ENCODE measurements at regions not wholly inside any gene's neighbourhood (a gene's known extent, or its start where the extent isn't known, plus 50 kb on each side); places are given as distances from the start of the nearest gene placed in this dataset.

GRCh38 chr1:221072214-221072613 is 193.0 kb downstream of the HLX start:
- DNase-seq = no peak

- DNase-seq = no peak
Measured at GRCh38 chr1:221074332-221074731, 195.1 kb downstream of the HLX start.

DNA sequence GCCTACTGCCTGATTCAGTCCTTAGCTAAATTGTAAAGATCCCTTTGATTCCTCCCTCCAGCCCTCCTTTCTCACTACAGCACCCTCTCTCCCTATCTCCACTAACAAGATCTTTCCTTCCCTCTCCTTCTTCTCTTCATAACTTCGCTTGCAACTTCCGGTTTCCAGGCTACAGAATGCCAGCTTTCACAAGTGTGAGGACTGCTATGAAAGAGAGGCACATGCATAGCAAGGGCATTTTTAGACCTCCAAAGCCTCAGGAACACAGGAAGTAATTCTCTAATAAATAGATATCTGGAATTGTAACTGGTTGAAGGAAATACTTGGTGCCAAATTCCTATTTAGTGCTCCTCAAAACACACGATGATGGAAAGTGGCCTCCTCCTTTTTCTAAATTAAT is 196.7 kb downstream of the HLX start:
- no peak for DNase-seq

DNA sequence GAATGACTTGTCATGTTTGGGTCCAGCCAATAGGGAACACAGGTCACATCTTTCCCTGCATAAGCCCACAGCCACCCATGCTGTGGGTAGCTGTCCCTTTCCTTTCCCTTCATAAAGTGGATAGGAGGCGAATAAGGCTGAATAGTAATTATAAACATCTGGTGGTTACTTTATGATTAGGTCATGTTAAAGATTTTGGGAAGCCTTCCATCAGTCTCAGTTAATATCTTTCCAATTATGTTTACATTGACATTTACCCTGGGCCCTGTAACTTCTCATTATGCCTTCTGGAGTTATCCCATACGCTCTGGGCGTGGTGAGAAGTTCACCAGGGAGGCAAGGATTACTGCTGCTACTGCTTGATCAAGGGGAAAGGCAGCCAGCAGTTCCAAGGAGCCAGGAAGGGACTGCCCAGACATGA is 197.2 kb downstream of the HLX start:
- DNase-seq = no peak

- DNase-seq = no peak
Measured at GRCh38 chr1:221078260-221078965, 199.2 kb downstream of the HLX start.

DNA sequence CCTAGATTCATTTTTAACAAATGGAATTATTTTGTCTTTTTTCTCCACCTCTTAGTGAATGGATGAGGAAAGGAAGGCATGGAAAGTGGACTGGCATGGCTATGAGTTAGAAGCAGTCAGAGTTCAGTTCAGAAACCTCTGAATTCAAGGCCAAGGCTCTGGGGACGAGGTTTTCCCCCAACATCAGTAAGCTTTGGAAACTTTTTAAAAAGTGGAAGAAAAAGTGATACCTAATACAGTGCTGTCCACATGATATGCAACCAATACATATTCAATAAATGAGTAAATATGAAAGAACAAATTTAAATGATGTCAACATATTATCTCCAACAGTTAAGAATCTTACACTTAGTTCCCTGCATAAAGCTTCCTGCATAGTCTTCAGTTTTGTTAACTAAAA is 204.7 kb downstream of the HLX start:
- DNase-seq = no peak

GRCh38 chr1:221084681-221085080 is 205.4 kb downstream of the HLX start:
- DNase-seq = no peak

DNA sequence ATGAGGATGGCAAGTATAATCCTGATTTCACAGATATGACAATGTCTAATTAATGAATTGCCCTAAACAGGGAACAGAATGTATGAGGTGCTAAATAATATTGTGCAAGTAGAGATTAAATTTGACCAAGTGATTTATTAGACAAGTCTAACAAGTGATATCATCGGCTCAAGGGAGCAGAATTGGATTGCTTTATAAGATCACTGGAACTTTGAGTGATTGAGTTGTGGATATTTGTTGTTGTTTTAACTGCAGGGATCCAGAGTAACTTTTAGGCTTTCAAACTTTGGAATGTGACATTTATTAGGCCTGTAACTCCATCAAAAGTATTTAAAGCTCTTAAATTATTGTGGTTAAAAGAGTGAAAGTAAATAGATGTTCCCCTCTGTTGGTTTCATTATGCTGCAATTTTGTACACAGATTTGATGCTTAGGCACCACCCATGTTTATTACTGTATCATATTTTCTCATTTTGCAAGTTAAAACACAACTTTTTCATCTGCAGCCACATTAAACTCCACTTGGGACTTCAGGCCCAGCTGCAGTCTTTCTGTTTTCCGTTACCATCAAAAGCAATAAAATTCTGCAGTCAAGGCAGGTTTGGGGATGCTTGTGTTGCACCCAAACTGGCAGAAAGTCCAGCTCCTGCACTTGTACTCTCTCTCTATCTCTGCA is 206.6 kb downstream of the HLX start:
- DNase-seq = no peak

- no peak for DNase-seq
Measured at GRCh38 chr1:221087919-221088318, 208.7 kb downstream of the HLX start.

DNA sequence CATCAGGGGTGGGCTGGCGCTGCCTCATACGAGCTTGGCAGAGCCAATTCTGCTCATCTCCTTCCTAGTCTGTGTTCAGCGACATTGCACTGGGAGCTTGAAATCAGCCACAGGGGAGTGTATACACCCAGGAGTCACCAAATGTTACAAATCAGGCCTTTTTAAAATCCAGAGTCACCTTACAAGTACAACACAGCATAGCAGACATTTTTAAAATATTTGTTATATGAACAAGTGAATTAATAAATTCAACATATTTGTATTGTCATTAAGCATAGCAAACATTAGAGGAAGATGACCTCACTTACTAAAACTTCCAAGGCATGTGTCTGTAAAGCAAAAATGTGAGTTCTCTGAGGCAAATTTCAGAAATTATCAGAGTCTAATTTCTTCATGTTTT is 210.0 kb downstream of the HLX start:
- no peak for DNase-seq

- no peak for DNase-seq
Measured at GRCh38 chr1:221089803-221090202, 210.6 kb downstream of the HLX start.

DNA sequence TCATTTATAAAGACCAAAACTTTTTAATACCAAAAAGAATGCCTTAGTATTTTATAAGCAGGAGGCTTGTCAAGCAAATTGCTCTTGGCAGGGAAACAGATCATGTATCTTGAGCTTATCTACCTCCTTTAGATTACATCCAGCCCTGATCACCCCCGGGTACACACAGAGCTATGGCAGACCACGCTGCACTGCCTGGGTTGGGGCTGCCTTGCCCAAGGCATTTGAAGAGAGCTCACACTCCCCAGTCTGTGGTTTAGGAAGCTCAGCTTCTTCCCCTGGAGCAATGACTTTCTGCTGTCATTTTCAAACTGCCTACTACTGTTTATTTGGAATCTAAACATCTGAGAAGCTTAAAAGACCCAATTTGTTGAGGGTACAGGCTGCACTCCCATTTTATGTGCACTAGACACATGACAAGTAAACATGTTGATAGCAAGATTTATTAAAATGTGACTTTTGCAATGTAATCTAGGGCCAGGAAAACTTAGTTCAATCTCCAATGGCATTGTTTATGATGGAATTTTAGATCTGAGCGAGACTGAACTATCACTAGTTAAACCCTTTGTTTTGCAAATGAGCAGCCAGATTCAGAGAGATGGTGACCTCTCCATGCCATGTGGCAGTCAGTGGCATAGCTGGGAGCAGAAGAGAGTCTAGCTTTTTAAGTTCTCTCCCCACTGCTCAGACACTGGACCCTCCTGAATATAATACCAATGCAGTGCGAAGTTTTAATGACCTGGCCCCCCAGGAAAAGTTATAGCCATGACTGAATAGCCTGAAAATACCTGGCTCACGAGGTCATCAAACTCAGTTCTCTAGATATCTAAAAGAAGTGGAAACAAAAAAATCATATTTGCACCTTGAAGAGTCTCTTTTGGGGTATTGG is 214.9 kb downstream of the HLX start:
- DNase-seq = no peak

- DNase-seq = no peak
Measured at GRCh38 chr1:221097479-221098281, 218.4 kb downstream of the HLX start.

DNA sequence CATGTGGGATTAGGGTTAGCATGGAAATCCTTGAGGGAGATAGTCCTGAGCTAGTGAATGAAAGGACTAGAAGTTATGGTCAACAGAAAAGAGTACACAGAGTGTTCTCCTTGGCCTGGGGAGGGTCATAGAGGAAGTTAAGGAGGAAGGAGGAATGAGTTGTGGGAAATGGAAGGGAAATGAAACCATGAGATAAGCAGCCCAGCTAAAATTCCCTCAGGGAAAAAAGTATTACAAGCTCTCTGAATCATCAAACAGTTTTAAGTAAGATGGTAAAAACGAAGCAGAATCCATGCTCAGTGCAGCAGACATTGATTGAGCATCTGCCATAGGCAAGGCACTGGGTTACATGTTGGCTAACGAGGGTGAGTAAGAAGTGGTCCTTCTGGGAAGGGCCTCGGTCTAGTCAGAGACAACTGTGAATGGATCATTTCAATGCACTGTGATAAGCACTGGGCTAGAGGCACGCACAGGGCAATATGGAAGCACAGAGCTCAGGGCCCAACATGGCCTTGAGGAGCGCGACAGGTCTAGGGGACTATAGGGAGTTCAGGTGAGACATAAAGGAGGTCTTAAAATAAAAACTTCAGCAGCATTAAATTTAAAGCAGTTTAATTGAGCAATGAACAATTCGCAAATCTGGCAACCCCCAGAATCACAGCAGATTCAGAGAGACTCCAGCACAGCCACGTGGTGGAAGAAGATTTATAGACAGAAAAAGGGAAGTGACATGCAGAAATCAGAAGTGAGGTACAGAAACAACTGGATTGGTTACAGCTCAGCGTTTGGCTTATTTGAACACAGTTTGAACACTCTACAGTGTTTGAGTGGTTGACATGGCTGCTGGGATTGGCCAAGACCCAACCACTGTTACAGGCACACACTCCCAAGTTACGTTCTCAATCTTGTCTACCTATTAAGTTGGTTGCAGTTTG is 219.5 kb downstream of the HLX start:
- no peak for DNase-seq

DNA sequence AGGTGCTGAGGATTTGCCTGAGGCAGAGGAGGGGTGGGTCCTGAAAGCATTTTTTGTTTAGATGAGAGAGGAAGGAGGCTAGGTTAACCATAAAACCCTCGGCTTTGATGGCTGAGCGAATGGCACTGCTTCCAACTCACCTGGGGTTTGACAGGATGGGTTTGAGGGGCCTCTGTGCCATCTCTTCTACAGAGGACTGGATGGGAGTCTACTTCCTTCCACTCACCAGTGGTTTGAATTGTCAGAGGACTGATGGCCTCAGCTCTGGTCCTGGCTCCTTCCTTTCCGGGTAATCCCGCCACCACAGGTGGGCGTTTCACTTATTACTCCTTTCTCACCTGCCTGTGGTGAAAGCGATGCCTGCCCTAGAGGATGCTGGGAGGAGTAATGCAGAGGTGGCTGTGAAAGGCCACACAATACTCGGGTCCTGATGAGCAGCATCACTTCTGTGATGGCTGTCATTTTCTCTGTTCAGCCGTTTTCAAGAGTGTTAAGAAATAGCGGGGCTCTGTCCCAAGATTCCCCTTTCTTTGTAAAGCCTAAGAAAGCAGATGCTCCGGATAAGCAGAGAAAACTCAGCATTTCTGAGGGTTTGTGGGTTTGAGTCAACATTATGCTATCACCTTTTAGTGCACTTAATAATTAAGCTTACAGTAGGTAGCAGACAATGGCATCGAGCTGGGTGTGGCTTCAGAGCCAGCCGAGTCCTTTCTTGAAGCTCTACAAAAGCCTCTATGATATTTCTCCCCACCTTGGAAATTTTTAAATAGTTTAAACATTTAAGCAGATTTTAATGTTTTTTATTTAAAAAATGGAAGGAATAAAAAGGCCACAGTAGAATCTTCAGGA is 220.7 kb downstream of the HLX start:
- DNase-seq = no peak

DNA sequence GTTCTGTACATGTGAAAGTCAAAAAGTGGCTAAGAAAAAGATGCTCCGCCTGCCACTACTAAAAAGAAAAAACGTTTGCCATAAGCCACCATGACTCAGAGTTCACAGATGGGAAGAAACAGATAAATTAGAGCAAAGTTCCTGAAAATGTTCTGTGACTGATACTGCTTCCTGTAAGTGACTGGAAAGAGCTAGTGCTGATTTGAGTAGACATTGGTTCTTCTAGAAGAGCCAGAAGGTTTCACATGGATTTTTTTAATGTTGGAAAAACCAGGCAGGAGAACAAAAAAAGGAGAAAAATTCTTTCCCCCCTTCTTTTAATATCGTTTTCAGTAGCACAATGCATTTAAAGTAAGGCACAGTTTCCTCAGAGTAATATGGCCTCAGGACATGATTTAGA is 221.4 kb downstream of the HLX start:
- DNase-seq = no peak

- no peak for DNase-seq
Measured at GRCh38 chr1:221101807-221102605, 222.8 kb downstream of the HLX start.

DNA sequence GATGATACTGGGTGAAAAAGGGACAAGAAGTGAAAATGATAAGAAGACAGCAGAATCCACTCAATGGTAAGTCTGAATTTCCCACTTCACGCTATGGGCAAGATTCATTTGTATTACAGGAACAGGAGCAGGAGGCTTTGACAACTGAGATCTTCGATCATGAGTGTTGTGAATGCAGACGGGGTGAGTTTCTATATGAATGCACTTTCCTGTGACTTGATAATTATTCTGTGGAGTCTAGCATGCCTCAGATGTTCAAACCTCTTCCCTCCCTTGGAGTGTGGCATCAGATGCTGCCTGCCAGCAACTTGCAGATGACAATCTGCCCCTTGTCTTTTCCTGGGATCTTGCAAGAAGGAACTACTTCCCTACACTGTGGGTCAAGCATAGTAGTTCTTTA is 225.4 kb downstream of the HLX start:
- no peak for DNase-seq

GRCh38 chr1:221105578-221105977 is 226.3 kb downstream of the HLX start:
- no peak for DNase-seq

- DNase-seq = no peak
Measured at GRCh38 chr1:221106616-221107015, 227.4 kb downstream of the HLX start.

Measured in activated CD4-positive, alpha-beta T cell treated with anti-CD3 and anti-CD28 coated beads, Interleukin-2, amount 50 U/mL, for 1 hour (primary cell).